HG03342 (cell line): ENCODE measurements at regions not wholly inside any gene's neighbourhood (a gene's known extent, or its start where the extent isn't known, plus 50 kb on each side); places are given as distances from the start of the nearest gene placed in this dataset.
"Not testable (repeated sequence)": the region's sequence is repeated elsewhere in the genome, so short reads cannot be mapped to it uniquely, and the experiment has no call there.

ENCODE experiments used
- ATAC-seq: cut with Tn5 transposase; IDR thresholded peaks from one replicate; pipeline ENCODE4 v1.9.1; 2021; ENCODE audit warnings: mild to moderate bottlenecking, moderate library complexity; ENCODE audit not compliant: unreplicated experiment

GRCh38 chr5:94102849-94103248 is 361.4 kb upstream of the POU5F2 start:
- no peak for ATAC-seq

- ATAC-seq: not testable (repeated sequence)
Observed at GRCh38 chr5:94097384-94097783, 356.0 kb upstream of the POU5F2 start.

GRCh38 chr5:94094793-94095441 is 353.5 kb upstream of the POU5F2 start:
- no peak for ATAC-seq

GRCh38 chr5:94093300-94093699 is 351.9 kb upstream of the POU5F2 start:
- no peak for ATAC-seq

GRCh38 chr5:94086635-94087034 is 345.2 kb upstream of the POU5F2 start:
- not testable (repeated sequence) for ATAC-seq

- no peak for ATAC-seq
Observed at GRCh38 chr5:94086194-94086593, 344.8 kb upstream of the POU5F2 start.

GRCh38 chr5:94082405-94082804 is 341.0 kb upstream of the POU5F2 start:
- ATAC-seq: no peak

GRCh38 chr5:94081088-94081487 is 339.7 kb upstream of the POU5F2 start:
- no peak for ATAC-seq

- ATAC-seq: no peak
Observed at GRCh38 chr5:94080390-94080789, 339.0 kb upstream of the POU5F2 start.

- no peak for ATAC-seq
Observed at GRCh38 chr5:94072116-94072515, 330.7 kb upstream of the POU5F2 start.

GRCh38 chr5:94066437-94067207 is 325.2 kb upstream of the POU5F2 start:
- ATAC-seq: no peak

GRCh38 chr5:94064025-94064424 is 322.6 kb upstream of the POU5F2 start:
- no peak for ATAC-seq

- no peak for ATAC-seq
Observed at GRCh38 chr5:94057655-94058054, 316.3 kb upstream of the POU5F2 start.

GRCh38 chr5:94057217-94057616 is 315.8 kb upstream of the POU5F2 start:
- ATAC-seq: no peak

GRCh38 chr5:94049307-94049922 is 308.0 kb upstream of the POU5F2 start:
- not testable (repeated sequence) for ATAC-seq

GRCh38 chr5:94045839-94046782 is 304.7 kb upstream of the POU5F2 start:
- ATAC-seq: no peak

- ATAC-seq: no peak
Observed at GRCh38 chr5:94043311-94043710, 301.9 kb upstream of the POU5F2 start.

GRCh38 chr5:94040591-94041148 is 299.3 kb upstream of the POU5F2 start:
- no peak for ATAC-seq

- ATAC-seq: no peak
Observed at GRCh38 chr5:94039101-94039500, 297.7 kb upstream of the POU5F2 start.

GRCh38 chr5:94031631-94032030 is 290.2 kb upstream of the POU5F2 start:
- ATAC-seq: no peak

GRCh38 chr5:94028001-94028400 is 286.6 kb upstream of the POU5F2 start:
- no peak for ATAC-seq
